ENCODE measurements at regions not wholly inside any gene's neighbourhood (a gene's known extent, or its start where the extent isn't known, plus 50 kb on each side); places are given as distances from the start of the nearest gene placed in this dataset.

DNA sequence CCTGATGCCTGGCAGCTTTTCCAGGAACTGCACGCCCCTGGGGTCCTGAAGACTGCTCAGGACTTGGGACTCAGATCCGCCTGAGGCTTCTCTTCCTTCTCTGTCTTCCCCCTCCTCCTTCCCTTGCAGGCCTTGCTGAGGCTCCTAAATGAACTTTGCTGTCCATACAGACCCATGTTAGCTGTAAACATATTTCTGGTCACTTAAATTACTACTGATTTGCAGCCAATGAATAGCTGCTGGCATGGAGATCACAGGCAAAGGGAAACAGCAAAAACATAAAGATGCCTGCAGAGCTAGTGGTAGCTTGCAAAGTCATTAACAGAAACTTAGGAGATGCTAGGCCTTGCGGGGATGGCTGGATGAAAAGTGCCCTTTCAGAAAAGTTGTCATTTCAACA is 261.9 kb downstream of the GADD45G start:
- Histone ChIP-seq H4K20me1 (ENCODE audit: insufficient read depth) (no peaks in the 10 kb centered on the region), H3K4me3 (ENCODE audit: low read length) (no peak overlapping the region), H3K79me2 (replicated peaks; ENCODE audit: insufficient read depth, low read length) (no peaks in the 10 kb centered on the region), H3K27me3 (ENCODE audit: insufficient read depth, low read depth, low read length) (no peaks in the 10 kb centered on the region), H3K9me3 (ENCODE audit: low read length) (no peaks in the 10 kb centered on the region), H3F3A (ENCODE audit: insufficient read depth, low read length, poor library complexity, severe bottlenecking) (no peaks in the 10 kb centered on the region), H3K9me2 (ENCODE audit: insufficient read depth, low read length) (no peaks in the 10 kb centered on the region), H3K27ac (ENCODE audit: low read length) (no peak overlapping the region), H3K36me3 (ENCODE audit: insufficient read depth, low read length) (no peaks in the 10 kb centered on the region), H3K4me2 (ENCODE audit: low read length) (no peak overlapping the region), H2AFZ (ENCODE audit: low read depth, low read length) (no peak overlapping the region), H3K9ac (ENCODE audit: low read length) (no peak overlapping the region)
- no peak for TF ChIP-seq RAD21 (conservative IDR thresholded peaks at IDR 0.05)
- TF ChIP-seq, protein P1, sequence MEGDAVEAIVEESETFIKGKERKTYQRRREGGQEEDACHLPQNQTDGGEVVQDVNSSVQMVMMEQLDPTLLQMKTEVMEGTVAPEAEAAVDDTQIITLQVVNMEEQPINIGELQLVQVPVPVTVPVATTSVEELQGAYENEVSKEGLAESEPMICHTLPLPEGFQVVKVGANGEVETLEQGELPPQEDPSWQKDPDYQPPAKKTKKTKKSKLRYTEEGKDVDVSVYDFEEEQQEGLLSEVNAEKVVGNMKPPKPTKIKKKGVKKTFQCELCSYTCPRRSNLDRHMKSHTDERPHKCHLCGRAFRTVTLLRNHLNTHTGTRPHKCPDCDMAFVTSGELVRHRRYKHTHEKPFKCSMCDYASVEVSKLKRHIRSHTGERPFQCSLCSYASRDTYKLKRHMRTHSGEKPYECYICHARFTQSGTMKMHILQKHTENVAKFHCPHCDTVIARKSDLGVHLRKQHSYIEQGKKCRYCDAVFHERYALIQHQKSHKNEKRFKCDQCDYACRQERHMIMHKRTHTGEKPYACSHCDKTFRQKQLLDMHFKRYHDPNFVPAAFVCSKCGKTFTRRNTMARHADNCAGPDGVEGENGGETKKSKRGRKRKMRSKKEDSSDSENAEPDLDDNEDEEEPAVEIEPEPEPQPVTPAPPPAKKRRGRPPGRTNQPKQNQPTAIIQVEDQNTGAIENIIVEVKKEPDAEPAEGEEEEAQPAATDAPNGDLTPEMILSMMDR (IDR thresholded peaks at IDR 0.05; ENCODE audit: poor library complexity, severe bottlenecking): no peak
- TF ChIP-seq EZH2 (IDR thresholded peaks at IDR 0.05; ENCODE audit: borderline replicate concordance, insufficient read depth, low read length, poor library complexity, severe bottlenecking): no peak
- no peak for TF ChIP-seq TAF1 (IDR thresholded peaks at IDR 0.05; ENCODE audit: low read depth)
- no peak for TF ChIP-seq MXI1 (conservative IDR thresholded peaks at IDR 0.05; ENCODE audit: poor library complexity, severe bottlenecking)
- TF ChIP-seq POLR2AphosphoS5 (IDR thresholded peaks at IDR 0.05): no peak
- TF ChIP-seq, protein P2, sequence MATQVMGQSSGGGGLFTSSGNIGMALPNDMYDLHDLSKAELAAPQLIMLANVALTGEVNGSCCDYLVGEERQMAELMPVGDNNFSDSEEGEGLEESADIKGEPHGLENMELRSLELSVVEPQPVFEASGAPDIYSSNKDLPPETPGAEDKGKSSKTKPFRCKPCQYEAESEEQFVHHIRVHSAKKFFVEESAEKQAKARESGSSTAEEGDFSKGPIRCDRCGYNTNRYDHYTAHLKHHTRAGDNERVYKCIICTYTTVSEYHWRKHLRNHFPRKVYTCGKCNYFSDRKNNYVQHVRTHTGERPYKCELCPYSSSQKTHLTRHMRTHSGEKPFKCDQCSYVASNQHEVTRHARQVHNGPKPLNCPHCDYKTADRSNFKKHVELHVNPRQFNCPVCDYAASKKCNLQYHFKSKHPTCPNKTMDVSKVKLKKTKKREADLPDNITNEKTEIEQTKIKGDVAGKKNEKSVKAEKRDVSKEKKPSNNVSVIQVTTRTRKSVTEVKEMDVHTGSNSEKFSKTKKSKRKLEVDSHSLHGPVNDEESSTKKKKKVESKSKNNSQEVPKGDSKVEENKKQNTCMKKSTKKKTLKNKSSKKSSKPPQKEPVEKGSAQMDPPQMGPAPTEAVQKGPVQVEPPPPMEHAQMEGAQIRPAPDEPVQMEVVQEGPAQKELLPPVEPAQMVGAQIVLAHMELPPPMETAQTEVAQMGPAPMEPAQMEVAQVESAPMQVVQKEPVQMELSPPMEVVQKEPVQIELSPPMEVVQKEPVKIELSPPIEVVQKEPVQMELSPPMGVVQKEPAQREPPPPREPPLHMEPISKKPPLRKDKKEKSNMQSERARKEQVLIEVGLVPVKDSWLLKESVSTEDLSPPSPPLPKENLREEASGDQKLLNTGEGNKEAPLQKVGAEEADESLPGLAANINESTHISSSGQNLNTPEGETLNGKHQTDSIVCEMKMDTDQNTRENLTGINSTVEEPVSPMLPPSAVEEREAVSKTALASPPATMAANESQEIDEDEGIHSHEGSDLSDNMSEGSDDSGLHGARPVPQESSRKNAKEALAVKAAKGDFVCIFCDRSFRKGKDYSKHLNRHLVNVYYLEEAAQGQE (IDR thresholded peaks at IDR 0.05; ENCODE audit: borderline replicate concordance): no peak
- TF ChIP-seq SMC3 (conservative IDR thresholded peaks at IDR 0.05; ENCODE audit: poor library complexity): no peak
- TF ChIP-seq EP300 (conservative IDR thresholded peaks at IDR 0.05; ENCODE audit: poor library complexity, severe bottlenecking): no peak

DNA sequence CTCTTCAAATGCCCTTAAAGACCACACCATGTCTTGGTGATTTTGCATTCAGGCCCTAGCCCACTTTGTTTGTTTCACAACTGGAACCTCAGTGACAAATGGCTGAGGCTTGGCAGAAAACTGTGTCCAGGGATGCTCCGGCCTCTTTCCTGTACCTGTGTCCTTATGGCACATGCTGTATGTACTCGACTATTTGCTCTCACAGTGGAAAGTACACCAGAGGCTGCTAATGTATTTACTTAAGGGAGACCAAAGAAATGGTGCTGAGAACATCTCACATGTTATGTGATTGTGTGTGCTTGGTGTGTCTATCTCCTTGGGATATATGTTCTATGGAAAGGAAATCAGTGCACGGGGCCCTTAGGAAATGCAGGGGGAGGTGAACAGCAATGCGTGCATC is 263.3 kb downstream of the GADD45G start:
- TF ChIP-seq TAF1 (IDR thresholded peaks at IDR 0.05; ENCODE audit: low read depth) (no peak), EP300 (conservative IDR thresholded peaks at IDR 0.05; ENCODE audit: poor library complexity, severe bottlenecking) (no peak), MXI1 (conservative IDR thresholded peaks at IDR 0.05; ENCODE audit: poor library complexity, severe bottlenecking) (no peak), EZH2 (IDR thresholded peaks at IDR 0.05; ENCODE audit: borderline replicate concordance, insufficient read depth, low read length, poor library complexity, severe bottlenecking) (no peak), SMC3 (conservative IDR thresholded peaks at IDR 0.05; ENCODE audit: poor library complexity) (no peak), POLR2AphosphoS5 (IDR thresholded peaks at IDR 0.05) (no peak), RAD21 (conservative IDR thresholded peaks at IDR 0.05) (no peak)
- TF ChIP-seq, protein P1 (IDR thresholded peaks at IDR 0.05; ENCODE audit: poor library complexity, severe bottlenecking): no peak
- TF ChIP-seq, protein P2 (IDR thresholded peaks at IDR 0.05; ENCODE audit: borderline replicate concordance): no peak
- Histone ChIP-seq H3K9me3 (ENCODE audit: low read length) (no peaks in the 10 kb centered on the region), H3K27ac (ENCODE audit: low read length) (no peak overlapping the region)

More for the DNA sequence above, 263.3 kb downstream of the GADD45G start:
- Histone ChIP-seq H2AFZ (ENCODE audit: low read depth, low read length) (no peak overlapping the region), H3K9me2 (ENCODE audit: insufficient read depth, low read length) (no peaks in the 10 kb centered on the region), H3F3A (ENCODE audit: insufficient read depth, low read length, poor library complexity, severe bottlenecking) (no peaks in the 10 kb centered on the region), H3K9ac (ENCODE audit: low read length) (no peak overlapping the region), H3K27me3 (ENCODE audit: insufficient read depth, low read depth, low read length) (no peaks in the 10 kb centered on the region), H3K4me3 (ENCODE audit: low read length) (no peak overlapping the region), H3K4me2 (ENCODE audit: low read length) (no peak overlapping the region), H3K79me2 (replicated peaks; ENCODE audit: insufficient read depth, low read length) (no peaks in the 10 kb centered on the region), H3K36me3 (ENCODE audit: insufficient read depth, low read length) (no peaks in the 10 kb centered on the region), H4K20me1 (ENCODE audit: insufficient read depth) (no peaks in the 10 kb centered on the region)
